HG02623 (cell line): ENCODE measurements at regions not wholly inside any gene's neighbourhood (a gene's known extent, or its start where the extent isn't known, plus 50 kb on each side); places are given as distances from the start of the nearest gene placed in this dataset.
A peak's percentile ranks its signal among the peaks of the same experiment; 100 is the strongest.

Source experiments
- ATAC-seq: cut with Tn5 transposase; IDR thresholded peaks from one replicate; pipeline ENCODE4 v1.9.1; 2021; ENCODE audit warnings: moderate library complexity; ENCODE audit not compliant: unreplicated experiment

DNA sequence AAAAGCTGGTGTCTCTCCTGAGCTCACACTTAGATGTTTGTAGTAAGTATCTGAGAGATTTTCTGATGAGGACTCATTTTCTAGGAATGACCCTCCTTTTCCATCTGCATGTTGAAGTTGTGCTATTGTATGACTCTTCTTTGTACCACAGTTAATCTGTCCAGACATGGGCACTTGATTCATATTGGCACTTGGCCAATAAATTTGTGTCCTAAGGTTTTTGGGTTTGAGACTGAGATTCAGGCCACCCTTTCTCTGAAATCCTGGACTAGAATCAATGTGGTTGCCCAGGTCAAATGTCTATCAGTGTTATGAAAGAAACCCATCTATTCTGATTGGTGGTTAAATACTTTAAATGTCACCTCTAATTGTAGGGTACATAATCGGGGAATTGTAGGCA, 869.0 kb downstream of the SH3BGRL start:
- ATAC-seq = no peak

DNA sequence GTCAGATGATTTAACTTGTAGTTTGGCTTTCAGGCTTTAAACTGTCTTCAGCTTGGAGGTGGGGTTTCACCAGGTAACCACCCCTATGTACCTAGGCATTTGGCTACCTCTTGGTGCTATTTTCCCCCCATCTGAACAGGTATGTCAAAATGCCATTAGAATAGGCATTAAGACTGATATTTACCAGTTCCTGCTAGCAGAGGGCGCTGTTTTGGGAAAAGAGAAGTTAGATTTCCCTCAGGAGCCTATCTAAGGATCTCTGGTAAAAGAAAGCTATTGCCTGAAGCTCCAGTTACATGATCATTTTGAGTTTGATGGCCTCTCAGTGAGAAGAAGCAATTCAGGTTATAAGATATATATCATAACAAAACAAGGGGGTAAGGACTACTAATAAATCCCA, 879.1 kb downstream of the SH3BGRL start:
- no peak for ATAC-seq

DNA sequence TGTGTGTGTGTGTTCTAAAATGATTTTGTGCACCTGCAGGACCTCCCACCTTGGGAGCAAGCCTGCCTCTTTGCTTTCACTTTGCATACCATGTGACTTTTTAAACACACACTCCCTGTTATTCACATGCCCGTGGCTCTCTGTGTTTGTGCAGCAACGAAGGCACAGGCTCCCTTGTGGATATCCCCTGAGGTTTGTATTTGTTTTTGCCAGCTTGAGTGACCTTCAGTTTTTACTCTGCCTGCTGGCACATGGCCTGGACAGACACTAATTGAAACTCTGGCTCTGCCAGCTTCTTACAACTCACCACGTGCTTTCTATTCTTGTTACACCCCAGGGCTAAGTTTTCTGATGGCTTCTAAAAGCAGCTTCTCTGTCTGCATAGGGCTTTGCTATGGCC, 885.8 kb downstream of the SH3BGRL start:
- no peak for ATAC-seq

DNA sequence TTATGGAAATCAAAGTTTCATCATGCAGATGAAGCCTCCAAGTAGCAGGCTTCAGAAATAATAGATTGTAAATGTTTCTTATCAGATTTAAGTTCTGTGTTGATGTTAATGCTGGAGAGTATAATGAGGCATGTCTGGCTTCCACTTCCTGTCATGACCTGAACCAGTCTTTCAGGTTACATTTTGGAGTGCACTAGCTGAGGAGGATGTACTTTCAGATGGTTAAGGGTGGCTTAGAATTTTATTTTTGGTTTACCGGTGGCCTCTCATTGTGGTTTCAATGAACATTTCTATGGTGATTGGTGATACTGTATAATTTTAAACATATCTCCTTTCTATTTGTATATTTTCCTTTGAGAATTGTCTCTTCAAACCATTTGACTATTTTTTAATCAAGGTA, 890.4 kb downstream of the SH3BGRL start:
- ATAC-seq = no peak

DNA sequence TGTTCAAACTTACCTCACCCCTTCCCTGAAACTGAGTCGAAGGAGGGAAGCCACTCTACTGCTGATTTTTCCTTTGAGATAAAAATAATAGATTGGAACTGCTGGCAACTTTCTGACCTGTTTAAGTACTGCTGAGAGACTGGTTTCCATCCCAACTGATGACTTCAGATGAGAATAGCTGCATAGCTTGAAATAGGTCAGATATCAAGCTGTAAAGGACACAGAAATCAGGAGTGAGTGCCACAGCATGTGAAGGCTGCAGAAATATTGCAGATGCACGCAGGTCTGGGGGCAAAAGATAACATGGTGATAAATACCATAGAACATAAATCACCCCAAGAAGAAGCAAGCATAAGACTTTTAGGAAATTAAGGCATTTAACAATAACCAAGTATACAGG, 923.2 kb downstream of the SH3BGRL start:
- ATAC-seq = no peak

DNA sequence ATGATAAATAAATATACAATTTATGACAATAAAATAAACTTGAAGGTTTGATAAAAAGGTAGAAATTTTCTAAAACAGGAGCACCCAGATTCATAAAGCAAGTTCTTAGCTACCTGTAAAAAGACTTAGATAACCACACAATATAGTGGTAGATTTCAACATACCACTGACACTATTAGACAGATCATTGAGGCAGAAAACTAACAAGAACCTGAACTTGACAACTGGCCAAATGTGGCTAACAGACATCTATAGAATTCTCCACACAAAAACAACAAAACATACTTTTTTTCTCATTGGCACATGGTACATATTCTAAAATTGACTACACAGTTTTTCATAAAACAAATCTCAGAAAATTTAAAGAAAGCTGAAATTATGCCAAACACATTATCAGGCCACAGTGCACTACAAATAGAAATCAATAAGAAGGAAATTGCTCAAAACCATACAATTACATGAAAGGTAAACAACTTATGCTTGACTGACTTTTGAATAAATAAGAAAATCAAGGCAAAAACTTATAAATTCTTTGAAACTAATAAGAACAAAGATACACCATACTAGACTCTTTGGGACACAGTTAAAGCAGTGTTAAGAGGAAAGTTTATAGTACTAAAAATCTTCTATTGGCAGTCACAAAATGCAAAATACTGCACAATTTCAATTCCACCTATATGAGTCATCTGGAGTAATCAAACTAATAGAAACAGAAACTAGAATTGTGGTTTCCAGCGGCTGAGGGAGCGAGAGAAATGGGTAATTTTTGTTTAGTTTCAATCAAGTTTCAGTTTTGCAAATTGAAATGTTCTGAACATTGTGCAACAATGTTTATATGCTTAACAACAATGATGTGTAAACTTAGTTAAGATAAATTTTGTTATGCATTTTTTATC, 925.6 kb downstream of the SH3BGRL start:
- ATAC-seq = peak; percentile 86

DNA sequence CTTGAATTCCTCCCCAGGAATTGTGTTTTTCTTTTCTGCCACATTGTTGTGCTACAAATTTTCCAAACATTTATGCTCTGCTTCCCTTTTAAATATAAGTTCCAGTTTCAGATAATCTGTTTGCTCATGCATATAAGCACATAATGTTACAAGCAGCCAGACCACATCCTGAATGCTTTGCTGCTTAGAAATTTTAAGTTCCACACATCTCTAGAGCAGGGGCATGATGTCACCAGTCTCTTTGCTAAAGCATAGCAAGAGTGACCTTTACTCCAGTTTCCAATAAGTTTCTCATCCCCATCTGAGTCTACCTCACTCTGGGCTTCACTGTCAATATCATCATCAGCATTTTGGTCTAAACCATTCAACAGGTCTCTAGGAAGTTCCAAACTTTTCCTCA, 932.5 kb downstream of the SH3BGRL start:
- no peak for ATAC-seq

DNA sequence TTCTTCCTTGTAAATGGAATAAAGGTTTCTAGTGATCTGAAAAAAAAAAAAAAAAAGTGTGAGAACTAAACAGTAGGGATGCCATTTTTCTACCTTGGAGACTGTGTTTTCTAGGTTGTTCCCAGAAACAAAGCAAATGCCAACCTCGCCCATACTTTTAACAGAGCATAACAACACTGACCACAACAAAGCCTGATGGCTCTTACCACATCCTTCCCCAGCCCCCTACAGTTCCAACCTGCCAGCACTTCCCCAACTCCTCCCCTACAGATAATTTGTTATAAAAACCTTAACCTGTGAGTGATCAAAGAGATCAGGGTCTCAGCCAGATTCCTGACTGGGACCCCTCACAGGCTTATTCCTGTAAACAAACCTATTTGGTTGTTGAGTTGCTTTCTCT, 940.0 kb downstream of the SH3BGRL start:
- no peak for ATAC-seq

DNA sequence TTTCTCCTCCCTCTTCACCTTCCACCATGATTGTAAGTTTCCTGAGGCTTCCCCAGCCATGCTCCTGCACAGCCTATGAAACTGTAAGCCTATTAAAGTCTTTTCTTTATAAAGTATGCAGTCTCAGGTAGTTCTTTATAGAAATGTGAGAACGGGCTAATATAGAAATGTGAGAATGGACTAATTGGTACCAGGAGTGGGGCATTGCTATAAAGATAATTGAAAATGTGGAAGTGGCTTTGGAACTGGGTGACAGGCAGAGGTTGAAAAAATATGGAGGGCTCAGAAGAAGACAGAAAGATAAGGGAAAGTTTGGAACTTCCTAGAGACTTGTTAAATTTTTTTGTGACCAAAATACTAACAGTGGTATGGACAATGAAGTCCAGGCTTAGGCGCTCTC, 959.3 kb downstream of the SH3BGRL start:
- no peak for ATAC-seq

DNA sequence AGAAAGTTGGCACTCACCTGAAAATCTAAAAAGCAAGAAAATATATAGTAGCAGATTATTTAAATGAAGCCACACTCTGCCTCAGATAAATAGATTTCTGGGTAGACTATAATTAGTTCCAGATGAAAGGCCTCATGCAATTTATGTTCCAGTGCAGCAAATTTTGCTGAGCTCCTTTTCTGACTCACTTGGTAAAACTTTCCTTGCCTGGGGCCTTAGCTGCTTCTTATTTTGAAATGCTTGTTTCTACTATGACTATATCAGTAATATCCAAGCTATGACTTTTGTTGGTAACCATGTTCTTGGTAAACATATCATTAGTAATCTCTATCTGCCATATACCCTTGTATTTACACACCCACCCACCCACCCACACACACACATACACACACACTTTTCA, 961.8 kb downstream of the SH3BGRL start:
- no peak for ATAC-seq

DNA sequence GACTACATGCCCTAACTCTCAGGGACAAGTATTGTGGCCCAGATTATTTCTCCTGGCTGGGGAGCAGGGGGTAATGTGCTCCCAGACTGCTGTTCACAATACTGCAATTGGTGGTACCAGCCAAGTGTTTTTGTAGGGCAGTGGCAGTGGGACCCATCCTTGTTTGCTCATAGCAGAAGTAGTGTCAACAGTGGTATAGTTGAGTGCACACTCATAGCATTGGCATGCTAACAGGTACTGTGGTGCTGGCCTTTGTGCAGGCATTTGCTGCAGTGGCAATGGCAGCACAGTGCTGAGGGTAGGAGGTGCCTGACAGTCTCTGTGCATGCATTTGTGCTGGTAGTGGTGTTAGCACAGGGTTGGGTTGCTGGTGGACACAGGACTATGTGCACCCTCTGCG, 995.0 kb downstream of the SH3BGRL start:
- no peak for ATAC-seq

DNA sequence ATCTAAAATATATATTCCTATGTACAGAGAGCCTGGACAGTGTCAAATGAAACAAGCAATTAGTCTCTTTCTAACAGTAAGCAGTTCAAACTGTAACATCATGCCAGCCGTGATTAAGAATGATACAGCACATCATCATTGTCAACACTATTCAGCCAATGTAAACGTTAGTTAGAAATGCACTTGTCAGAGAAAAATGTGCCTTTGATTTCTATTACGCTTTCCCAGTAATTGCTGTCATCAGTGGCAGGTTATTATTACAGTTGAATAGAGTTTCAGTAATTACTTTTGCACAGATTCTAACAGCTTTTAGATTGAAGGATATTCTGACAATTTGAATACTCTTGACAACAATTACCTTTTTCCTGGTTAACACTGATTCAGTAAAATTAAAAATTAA, 1007.1 kb downstream of the SH3BGRL start:
- ATAC-seq = no peak

DNA sequence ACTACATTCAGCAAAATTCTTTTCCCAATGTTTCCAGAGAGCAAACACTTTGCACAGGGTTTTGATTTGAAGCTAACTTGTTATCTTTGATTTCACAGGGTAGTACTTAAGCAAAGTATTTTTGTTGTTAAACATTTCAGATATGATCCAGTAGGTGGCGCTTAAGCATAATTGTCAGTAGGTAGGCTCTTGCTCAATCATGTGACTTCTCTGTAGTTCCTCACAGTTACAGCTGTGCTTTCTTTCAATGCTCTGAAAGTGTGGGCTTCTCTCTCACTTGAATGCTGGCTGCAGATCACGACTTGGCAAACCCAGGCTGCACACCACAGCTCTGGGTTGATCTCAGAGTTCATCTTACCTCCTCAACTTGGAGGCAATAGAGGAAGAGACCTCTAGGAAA, 1016.5 kb downstream of the SH3BGRL start:
- no peak for ATAC-seq

DNA sequence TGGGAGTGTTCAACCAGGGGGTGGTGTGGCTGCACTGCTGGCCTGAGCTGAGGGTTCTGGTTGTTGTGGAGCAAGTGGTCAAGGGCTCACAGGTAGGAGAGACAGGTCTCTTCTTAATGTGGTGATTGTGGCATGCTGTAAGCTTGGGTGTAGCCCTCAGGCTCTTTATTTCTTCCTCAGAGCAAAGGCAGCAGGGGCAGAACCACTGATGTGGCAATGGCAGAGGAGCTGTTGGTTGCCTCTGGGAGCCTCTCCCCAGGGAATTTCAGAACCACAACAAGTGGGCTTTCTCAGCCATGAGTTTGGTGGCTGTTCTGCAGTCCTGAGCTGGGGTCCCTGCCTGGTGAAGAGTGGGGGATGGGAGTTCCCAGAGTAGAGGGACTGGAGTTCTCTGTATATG, 1017.2 kb downstream of the SH3BGRL start:
- no peak for ATAC-seq

DNA sequence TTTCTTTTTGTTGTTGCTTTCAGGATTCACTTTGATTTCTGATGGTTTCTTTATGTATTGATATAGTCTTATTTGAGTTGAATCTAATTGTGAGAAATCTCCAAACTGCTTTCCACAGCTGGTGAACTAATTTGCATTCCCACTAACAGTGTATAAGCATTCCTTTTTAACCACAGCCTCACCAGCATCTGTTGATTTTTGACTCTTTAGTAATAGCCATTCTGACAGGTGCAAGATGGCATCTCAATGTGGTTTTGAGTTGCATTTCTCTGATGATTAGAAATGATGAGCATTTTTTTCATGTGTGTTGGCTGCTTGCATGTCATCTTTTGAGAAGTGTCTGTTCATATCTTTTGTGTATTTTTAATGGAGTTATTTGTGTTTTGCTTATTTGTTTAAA, 1023.1 kb downstream of the SH3BGRL start:
- ATAC-seq = no peak

DNA sequence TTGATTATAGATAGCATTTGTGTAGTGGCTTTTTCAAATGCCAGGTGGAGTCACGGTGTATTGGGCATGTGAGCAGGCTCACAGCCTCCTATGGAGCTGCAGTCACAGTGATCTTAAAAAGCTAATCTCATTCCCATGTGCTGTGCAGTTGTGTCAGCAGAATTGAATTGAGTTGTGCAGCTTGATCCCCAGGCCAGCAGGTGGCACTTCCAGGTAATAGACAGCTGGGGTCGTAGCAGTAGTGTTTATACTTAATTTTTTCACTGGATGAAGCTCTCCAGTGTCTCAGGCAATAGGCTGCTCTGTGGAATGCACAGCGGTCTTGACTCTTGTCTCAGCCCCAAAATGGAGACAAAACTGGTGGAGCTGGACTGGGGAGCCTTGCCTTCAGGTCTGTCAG, 1028.1 kb downstream of the SH3BGRL start:
- no peak for ATAC-seq

DNA sequence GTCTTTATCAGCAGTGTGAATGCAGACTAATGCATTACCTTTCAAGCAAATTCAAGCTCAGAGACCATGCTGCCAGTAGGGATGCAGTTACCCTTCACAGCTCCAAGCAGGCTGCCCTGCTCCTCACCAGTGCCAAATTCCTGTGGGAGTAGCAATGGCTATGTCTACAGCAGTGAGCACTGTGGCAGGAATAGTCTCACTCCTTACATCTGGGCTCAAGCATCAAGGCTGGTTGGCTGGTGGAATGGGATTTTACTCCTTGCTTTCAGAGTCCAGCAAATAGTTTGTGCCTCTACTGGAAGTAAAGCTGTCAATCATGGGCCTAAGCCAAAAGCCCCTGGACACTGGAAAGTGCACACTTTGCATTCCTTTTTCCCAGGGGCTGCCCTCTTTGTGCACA, 1030.8 kb downstream of the SH3BGRL start:
- no peak for ATAC-seq

DNA sequence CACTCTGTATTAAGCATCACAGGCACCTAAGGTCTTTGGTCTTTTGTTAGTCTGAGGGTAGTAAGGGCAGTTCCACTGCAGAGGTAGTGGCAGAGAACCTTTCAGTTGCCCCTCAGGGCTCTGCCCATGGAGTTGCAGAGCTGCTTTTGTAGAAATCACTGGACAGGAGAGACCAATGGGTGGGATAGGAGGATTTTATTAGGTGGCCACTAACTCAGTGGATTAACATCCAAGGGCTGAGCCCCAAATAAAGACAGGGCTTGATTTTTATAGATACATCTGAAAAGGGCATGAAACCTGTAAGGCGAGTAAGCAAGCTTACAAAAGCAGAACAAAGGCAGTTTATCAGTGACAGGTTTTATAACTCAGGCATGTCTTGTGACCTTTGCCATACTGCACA, 1035.4 kb downstream of the SH3BGRL start:
- no peak for ATAC-seq
